ENCODE measurements at regions not wholly inside any gene's neighbourhood (a gene's known extent, or its start where the extent isn't known, plus 50 kb on each side); places are given as distances from the start of the nearest gene placed in this dataset.

DNA sequence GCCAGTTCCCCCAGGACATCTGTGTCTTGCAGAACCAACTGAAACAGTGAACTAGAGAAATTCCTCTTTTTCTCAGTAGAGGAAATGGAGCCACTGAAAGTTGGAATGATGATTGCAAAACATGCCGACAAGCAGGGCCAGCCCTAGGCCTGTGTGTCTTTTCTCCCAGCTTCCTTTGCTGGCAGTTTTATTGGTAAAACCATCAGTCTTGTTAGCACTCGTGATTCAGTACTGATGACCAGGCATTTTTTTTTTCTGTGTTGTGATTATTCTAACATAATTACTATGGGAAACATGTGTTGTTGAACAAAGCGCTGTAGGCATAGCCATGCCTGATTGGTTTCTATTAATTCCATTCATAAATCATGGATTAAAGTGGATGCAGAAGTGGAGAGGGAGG, 620.7 kb downstream of the AACS start:
- no peak for DNase-seq

DNA sequence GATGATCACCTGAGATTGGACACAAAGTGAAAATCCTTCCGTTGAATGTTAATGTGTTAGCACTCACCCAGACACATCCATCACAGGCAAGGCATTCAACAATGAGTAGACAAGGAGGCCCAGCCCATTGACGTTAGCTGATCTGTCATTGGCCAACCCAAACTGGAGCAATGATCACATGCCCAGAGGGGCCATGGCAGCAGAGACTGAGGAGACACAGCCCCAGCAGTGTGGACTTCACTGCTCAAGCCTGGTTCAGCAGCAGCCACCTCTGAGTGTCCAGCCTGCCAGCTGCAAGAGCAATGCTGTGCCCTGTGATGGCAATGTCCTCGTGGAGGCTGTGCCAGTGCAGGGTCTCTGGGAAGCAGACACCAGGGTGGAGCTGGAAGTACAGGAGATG, 622.2 kb downstream of the AACS start:
- DNase-seq: no peak

GRCh38 chr12:125687820-125688219, 622.6 kb downstream of the AACS start:
- DNase-seq: no peak

DNA sequence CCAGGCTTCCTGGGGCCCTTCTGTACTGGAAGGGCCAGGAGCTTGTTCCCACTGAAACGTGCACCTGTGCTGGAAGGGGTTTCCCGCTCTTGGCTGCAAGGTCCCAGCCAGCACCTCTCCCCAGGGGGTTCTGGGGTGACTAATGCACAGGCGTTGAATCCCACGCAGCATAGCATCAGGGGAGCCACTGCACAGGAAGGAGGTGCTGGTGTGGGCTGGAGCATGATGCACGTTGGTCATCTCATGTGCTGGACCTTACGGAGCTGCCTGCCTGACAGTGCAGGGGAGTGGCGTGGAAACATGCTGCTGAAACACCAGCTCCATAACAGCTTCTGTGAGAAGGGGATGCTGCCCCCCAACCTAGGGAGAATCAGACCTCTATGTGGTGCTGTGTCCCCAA, 623.0 kb downstream of the AACS start:
- no peak for DNase-seq

- DNase-seq: no peak
Observed at GRCh38 chr12:125688881-125689280, 623.6 kb downstream of the AACS start.

GRCh38 chr12:125689576-125690410, 624.6 kb downstream of the AACS start:
- no peak for DNase-seq

DNA sequence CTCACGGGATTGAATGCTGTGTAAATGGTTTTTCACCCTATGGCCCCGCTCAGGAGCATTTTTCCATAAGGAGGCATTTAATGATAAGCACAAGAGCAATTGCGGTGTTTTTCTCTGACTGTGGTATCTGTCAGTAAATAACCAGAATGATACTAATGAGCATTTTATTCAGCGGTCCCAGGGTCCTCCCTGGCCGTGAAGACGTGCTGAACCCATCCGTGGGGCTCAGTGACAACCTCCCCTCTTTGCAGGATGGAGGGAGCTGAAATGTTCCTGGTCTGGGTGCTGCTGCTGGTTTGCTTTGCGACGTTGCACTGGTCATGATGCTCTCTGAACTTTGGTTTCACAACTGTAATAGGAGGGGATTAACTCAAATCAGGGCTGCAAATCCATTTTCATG, 625.6 kb downstream of the AACS start:
- no peak for DNase-seq

- no peak for DNase-seq
Observed at GRCh38 chr12:125696054-125696453, 630.8 kb downstream of the AACS start.

GRCh38 chr12:125704803-125705202, 639.6 kb downstream of the AACS start:
- no peak for DNase-seq

GRCh38 chr12:125720961-125721360, 655.7 kb downstream of the AACS start:
- no peak for DNase-seq

DNA sequence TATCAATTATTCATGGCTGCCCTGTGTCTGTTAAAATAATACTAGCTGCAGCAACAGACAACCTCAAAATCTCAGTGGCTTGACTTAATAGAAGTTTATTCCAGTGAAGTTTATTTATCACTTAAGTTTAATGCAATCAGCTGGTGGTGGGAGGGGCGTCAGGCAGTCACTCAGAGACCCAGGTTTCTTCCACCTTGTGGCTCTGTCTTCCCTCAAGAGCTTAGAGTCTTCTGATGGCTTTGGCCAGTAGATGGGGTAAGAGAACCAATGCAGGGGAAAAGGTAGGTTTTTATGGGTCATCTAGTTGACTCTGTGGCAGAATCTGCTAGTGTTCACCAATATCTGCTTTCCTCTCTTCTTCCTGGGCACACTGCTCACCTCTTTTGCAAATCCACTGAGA, 668.9 kb downstream of the AACS start:
- no peak for DNase-seq

- no peak for DNase-seq
Observed at GRCh38 chr12:125738211-125738610, 673.0 kb downstream of the AACS start.

DNA sequence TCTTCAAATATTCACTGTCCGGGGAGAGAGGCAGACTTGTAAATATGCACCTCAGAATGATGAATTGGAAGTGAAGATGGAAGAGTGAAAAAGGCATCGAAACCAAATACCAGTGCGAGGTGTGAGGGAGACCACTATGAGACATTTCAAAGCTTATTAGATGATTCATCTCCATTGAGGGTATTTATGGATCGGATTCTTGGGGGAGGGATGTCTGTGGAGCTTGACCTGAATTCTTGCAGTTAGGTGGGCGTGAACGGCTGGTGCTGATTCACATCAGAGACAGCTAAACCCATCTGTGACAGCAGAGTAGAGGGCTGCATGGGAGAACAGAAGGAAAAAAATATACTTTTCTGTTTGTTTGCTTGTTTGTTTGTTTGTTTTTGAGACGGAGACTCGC, 677.2 kb downstream of the AACS start:
- no peak for DNase-seq

DNA sequence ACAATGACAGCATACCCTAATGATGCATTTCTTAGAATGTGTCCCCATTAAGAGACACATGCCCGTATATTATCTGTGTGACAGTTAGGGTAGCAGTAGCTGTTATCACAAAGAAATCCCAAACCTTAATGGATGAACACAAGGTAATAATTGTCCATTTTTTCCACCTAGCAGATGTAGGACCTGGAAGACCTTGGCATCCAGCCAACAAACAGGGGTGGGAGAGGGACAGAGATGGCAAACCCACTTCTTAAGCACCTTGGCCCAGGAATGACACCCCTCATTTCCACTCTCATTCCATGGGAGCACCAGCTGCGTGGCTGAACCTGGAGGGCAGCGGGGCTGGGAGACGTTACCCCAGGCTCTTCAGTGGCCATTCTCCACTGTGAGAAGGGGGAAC, 679.0 kb downstream of the AACS start:
- DNase-seq: no peak

DNA sequence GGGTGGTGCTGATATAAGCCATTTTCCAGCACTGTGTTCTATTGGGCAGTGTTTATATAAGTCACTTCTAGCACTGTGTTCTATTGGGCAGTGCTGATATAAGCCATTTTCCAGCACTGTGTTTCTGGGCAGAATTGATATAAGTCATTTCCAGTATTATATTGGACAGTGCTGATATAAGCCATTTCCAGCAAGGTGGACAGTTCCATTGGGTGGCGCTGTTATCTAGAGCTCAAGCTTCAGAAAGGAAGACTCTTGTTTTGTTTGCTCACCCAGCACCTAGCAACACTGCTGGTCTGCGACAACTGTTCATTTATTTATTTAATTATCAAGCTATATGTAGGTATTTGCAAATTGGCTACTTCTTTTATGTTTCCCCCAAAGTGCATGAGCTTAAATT, 690.3 kb downstream of the AACS start:
- DNase-seq: no peak

DNA sequence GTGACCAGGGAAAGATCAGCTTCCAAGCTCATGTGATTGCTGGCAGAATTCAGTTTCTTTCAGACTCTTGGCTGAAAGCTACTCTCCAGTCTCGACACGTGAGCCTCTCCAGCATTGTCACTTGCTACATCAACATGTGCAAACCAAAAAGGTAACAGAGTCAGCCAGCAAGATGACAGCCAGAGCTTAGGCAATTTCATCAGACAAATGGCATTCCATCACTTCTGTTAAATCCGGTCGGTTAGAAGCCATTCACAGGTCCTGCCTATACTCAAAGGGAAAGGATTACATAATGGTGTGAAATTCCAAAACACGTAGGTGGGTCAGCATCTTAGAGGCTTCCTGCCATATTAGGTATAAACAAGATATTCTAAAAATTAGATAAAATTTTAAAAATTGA, 700.9 kb downstream of the AACS start:
- DNase-seq: no peak

DNA sequence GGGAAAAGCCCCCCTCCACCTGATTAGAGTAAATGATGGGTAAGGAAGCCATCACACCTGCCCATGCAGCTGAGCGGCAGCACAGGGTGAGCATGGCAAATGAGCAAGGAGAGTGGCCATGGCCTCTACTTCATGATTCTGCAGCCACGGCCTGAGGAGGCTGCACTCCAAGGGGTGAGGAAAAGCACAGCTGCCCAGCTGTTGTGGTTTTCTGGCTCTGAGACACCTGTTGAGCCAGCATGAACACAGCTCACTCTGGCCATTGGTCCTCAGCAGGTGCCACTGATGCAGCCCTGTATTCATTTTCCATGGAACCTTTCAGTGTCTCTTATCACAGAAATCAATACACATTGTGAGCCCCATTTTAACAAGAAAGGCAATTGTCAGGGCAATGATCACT, 707.2 kb downstream of the AACS start:
- DNase-seq: no peak

- no peak for DNase-seq
Observed at GRCh38 chr12:125773033-125773640, 707.9 kb downstream of the AACS start.

DNA sequence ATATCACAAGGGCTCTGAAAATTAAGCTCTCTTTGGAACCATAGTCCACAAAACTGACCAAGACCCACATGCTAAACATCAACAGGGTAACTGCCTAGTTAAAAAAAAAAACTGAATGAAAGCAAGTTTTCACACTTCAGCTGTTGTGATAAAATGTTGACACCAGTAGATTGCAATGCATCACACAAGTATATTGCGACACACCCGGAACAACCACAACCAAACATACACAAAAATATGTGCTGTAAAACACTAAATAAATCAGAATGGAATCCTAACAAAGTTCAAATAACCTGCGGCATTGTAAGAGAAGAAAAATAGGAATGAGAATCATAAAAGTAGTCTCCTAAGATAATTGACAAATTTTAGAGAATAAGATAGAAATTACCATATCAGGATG, 710.3 kb downstream of the AACS start:
- no peak for DNase-seq

- DNase-seq: no peak
Observed at GRCh38 chr12:125776212-125776611, 711.0 kb downstream of the AACS start.

GRCh38 chr12:125786143-125786542, 720.9 kb downstream of the AACS start:
- no peak for DNase-seq

GRCh38 chr12:125794401-125794800, 729.2 kb downstream of the AACS start:
- no peak for DNase-seq

DNA sequence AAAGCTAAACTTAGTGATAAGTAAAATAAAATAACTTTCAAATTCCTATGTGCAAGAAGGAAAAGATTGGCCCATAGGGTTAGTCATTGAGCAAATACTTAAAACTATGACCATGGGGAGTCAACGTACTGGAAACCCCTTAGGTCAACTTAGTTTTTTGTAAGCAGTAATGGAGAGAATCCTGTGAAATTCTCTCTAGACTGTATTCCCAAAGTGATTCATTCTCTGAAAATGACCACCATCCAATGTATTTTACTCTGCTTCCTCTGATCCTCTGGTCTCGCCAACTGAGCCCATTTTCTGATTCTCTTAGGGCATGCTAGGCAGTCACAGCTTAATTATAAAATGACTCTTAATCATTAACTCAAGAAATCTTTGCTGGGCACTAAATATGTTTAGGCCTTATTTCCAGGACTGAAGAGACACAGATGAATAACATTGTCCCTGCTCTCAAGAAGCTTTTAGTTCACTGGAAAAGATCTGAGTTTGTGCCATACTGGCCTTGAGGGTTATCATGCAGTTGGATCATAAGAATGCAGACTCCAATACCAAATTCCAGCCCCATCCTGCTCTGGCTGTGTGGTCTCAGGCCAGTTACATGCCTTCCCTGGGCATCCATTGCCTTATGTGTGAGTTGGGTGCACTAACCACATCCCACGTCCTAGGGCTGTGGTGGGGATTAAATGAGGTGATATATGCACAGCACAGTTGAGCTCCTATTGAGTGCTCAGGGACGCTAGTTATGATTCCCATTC, 732.4 kb downstream of the AACS start:
- no peak for DNase-seq

GRCh38 chr12:125804660-125805059, 739.4 kb downstream of the AACS start:
- no peak for DNase-seq
